Activated CD4-positive, alpha-beta T cell treated with anti-CD3 and anti-CD28 coated beads, Interleukin-10, Interleukin-2, amounts not matched to agents 100 ng/mL and 50 ng/mL, durations not matched to agents 16 hours and 8 hours (primary cell): ENCODE measurements at regions not wholly inside any gene's neighbourhood (a gene's known extent, or its start where the extent isn't known, plus 50 kb on each side); places are given as distances from the start of the nearest gene placed in this dataset.
A peak's percentile ranks its signal among the peaks of the same experiment; 100 is the strongest.
"Not testable (repeated sequence)": the region's sequence is repeated elsewhere in the genome, so short reads cannot be mapped to it uniquely, and the experiment has no call there.

Experiments used
- DNase-seq: peaks from one replicate; pipeline ENCODE4 v3.0.0-alpha.2; 2020

DNA sequence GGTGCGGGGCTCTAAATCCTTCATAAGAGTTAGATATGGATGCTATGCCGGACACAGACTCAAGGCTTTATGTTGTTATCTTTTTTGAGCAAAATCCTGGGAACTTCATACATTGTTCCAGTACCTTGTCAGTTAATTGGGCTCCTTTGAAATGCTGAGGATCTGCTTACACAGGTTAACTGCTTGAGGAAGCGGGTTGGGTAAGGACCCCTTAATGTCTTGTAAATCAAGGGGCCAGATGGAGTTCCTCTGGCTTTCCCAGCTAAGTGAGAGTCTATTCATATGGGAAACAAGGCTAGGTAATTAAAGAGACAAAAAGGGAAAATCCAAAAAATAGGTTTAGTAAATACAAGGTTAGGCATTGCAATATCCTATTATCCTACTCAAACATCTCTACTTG, 141.5 kb downstream of the OR2B2 start:
- DNase-seq = no peak

DNA sequence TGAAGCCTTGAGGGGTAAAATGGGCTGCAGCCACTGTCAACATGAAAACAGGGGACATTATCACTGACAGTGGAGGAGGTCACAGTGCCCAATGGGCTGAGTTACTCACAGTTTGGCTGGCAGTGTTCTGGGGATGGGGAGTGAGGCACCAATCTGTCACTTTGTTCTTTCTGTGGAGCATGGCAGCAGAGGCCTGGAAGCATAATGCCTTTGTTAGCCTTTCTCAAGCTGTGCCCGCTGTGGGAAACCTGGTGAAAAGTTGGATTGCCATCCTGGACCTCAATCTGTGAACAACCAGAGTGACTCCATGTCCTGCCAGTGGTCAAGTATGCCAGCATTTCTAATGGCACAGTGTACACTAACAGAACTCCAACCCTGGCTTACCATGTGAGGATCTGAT, 143.6 kb downstream of the OR2B2 start:
- DNase-seq = no peak

DNA sequence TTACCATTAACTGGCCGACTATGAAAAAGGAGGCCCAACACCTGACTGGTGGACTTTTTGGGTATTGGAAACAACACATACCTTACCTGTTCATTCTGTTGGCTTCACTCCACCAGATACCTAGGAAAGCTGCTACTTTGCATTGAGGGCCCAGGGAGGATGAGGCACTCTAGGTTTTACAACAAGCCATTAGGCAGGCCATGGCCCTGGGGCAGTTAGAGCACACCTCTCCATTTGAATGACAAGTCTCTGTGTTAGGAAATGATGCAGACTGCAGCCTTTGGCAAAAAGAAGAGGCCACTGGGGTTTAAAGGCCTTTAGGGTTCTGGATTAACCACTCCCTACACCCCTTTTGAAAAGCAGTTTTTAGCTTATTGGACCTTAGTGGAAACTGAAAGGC, 144.3 kb downstream of the OR2B2 start:
- DNase-seq = no peak

DNA sequence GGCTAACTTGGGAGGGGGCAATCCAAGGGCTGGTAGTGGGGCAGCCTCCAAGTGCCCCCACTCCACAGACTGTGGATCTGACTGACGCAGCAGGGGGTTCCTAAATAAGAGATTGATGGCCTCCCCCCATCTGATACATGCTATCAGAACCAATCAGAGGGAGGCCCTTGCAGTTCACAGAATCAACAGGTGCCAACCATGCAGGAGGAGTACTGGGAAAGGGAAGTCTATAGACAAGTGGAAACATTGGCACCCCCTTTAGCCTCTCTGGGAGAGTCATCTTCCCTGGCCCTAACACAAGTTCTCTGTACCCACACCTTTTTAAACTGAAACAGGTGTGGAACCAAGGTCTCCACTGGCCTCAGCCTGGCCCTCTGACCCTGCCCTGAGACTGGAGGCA, 145.8 kb downstream of the OR2B2 start:
- no peak for DNase-seq

DNA sequence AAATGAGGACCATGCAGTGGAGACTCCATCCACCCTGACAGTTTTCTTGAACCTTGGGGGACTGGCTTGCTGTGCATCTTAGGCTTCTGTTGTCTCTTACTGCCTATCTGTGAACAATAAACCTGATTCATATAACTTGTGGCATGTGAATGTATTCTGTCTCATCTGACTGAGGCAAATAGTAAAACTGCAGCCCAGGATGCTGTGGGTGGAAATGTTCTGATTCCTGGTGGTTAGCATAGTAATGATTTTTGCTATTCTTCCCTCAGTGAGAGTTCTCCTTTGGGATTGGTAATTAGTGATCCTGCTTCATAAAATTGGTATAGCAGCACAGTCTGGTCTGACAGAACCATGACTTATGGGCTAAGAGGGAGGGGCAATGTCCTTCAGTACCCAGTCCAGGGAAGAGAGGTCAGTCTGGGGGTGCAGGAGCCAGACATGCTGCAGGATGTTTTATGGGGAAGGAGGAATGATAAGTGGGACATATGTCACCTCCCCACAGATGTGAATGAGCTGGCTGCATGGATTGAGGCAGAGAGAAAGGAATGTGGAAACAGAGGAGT, 147.1 kb downstream of the OR2B2 start:
- no peak for DNase-seq

DNA sequence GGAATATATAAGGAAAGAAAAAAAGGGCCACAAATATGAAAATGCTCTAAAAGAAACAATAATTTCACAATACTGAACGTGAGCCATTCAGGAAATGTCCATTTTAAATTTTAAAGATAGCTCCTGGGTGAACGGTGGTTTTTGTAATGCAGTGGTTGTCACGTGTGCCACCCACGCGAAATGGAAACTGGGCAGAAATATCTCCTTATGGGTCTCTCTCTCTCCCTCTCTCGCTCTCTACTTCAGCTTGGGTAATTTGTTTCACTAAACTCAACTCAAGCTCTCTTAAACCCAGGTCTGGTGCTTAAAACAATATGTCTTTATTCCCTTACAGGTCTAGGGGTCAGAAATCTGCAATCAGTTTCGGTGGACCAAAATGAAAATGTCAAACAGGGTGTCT, 150.8 kb downstream of the OR2B2 start:
- DNase-seq = no peak

DNA sequence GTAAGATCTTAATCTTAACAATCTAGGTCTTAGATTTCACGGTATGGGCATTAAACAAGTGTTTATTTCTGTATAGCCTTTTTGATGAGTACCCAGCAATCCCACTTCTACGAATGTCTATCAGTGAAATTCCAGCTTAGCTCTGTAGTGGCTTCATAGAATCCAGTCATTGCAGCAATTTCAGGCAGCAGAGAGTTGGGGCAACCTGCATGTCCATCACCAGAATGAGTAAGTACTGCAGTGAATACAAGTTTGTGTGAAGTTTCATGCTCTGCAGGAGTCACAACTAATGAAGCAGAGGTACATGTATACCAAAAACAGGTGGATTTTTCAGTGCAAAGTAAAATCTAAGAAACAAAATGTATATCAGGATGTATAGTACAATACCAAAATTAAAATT, 151.7 kb downstream of the OR2B2 start:
- no peak for DNase-seq

DNA sequence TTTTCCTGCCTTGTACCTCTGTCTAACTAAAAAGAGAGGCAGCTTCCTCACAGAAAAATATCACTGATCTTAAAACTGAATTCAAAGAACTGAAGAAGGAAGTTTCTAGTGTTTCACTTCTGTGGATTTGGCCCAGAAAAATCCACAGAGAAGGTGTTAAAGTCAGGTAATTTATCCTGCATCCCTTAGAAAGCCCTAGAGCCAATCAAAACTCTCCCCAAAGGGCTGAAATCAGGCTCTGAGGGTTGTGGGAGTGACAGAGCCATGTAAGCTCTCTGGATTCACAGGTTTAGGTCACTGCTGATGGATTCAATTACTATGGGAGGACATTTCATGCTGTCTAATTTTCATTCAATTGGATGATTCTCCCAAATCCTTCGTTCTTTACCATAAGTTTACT, 152.3 kb downstream of the OR2B2 start:
- DNase-seq = no peak

DNA sequence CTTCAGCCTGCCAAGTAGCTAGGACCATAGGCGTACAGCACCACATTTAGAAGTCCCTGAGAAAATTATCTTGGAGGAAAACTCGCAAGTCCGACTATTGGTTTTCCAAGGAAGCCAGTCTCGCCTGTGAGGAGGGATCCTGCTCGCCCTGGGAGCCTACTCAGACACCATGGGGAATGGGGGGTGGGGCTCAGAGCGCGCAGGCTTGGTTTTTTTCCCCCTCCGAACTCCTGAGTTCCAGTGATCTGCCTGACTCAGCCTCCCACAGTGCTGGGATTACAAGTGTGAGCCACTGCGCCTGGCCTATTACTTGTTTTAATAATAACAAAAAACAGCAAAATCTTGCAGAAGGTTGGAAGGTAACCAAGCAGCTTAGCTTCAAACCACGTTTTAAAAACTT, 153.7 kb downstream of the OR2B2 start:
- DNase-seq = no peak

DNA sequence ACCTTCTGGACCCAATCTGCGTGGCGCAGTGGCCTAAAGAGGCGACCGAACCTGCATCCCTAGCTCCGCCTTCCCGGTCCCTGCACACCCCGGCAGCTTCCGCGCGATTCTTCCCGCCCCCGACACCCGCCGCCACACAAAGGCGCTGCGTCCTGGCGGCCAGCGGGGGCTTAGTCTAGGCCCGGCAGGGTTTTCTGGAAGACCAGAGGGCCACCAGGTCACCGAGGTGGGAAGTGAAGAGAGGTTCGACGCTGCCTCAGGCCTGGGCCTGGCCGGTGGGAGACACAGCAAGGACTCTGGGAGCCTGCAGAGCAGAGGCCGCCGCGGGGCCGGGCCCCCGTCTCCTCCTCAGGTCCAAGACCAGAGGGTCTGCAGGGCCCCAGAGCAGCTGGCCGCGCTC, 154.9 kb downstream of the OR2B2 start:
- DNase-seq = peak; percentile 68

DNA sequence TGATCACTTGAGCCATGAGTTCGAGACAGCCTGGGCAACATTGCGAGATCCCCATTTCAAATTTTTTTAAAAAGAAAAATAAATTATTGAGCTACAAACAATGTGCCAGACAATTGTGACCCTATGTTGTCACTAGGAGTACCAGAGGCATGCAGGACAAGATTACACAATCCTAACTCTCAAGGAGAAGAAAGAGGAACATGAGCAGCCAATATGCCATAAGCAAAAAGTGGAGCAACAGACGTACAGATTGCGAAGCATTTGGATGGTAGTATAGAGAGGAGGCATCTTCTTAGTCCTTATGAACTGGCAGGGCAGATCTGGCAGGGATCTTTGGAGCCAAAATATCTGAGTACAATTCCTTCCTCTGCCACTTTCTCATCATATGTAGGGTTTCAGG, 156.4 kb downstream of the OR2B2 start:
- DNase-seq = no peak

DNA sequence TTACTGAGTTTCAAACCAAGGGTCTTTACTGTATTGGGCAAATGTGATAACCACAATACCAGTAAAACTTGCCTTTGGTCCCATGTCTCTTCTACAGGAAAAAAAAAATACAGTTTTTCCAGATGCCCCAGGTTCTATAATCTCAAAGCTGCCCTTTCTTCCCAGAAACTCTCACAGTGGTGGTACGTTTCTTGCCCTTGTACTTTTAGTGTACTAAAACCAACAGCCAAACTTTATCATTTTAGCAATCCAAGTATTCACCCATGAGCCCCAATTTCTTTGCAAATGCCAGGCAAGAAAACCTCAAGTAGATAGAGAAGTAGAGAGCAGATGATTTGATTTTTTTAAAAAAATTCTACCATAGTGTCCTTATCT, 157.8 kb downstream of the OR2B2 start:
- no peak for DNase-seq

DNA sequence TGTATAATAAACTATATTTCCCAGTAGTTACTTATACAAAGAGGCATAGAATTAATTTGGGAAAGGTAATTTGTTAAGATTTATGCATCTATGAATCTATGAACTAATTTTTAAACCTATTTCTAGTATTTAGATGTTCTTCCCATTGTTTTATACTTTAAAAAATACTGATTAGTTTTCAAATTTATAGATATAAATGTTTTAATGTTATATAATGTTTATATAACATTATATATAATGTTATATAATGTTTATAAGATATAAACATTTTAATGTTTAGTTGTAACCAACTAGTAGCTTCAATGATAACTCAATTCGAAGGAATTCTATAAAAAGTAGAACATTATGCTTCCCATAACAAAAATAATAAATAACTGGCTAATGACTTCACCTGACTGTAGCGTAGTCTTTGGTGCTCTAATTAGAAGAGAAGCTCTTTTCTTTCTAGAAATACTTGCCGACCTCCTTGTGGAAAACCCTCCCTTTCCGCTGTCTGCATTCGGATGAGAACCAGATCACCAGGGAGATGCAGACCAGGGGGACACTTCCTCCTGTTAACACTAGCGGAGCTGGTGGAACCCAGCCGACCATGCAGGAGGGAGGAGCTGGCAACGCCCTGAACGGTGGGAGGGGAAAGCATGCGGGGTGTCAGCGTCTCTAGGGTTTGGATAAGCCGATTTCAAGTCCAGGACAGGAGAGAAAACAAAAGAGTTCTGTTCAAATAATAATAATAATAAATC, 158.4 kb downstream of the OR2B2 start:
- DNase-seq = peak; percentile 92

DNA sequence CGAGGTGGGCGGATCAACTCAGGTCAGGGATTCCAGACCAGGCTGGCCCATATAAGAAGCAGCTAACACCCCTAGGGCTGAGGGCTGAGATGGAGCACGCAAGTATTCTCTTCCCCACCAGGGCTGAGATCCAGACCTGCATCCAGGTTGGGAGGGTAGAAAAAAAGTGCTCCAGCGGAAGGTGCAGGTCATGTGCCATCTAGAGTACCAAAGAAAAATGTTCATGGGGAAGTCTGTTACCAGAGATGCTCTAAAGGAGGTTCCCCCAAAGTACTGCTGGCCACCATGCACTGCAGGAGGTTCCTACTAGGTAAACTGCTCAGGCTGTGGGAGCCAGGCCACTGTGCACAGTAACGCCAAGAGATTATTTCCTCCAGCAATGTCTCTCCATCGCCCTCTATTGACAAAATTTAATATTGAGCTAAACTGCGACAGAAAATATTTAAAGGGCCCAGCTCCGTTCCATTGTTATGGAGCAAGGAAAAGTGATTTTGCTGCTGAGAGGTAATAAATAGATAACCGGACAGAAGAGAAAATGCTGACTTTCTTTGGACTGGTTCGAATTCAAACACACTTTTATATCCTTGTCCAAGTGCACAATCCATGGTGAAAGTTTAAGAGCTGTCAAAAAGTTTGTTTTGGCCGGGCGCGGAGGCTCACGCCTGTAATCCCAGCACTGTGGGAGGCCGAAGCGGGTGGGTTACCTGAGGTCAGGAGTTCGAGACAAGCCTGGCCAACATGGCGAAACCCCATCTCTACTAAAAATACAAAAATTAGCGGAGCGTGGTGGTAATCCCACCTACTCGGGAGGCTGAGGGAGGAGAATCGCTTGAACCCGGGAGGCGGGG, 159.9 kb downstream of the OR2B2 start:
- DNase-seq = peak; percentile 85

DNA sequence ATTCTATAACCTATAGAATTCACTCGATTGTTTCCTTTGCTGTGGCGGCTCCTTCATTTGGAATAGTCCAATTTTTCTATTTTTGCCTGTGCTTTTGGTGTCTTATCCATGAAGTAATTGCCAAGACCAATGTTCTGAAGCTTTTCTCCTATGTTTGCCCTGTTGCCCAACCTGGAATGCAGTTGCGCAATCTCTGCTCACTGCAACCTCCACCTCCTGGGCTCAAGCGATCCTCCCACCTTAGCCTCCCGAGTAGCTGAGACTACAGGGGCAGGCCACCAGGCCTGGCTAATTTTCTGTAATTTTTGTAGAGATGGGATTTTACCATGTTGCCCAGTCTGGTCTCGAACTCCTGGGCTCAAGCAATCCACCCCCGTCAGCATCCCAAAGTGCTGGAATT, 163.5 kb downstream of the OR2B2 start:
- no peak for DNase-seq

DNA sequence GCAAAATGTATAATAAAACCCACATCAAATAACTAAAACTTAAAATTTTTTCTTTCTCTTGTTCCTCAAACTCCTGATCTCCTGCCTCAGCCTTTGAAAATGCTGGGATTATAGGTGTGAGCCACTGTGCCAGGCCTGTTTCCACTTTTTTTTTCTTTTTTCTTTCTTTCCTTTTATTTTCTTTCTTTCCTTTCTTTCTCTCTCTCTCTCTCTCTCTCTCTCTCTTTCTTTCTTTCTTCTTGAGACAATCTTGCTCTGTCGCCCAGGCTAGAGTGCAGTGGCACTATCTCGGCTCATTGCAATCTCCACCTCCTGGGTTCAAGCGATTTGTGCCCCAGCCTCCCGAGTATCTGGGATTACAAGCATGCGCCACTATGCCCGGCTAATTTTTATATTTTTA, 164.6 kb downstream of the OR2B2 start:
- no peak for DNase-seq

DNA sequence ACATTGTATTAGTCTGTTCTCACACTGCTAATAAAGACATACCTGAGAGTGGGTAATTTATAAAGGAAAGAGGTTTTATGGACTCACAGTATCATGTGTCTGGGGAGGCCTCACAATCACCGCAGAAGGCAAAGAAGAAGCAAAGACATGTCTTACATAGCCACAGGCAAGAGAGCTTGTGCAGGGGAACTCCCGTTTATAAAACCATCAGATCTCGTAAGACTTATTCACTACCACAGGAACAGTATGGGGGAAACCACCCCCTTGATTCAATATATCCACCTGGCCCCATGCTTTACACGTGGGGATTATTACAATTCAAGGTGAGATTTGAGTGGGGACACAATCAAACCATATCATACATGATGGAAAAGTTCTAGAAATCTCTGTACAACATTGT, 165.3 kb downstream of the OR2B2 start:
- not testable (repeated sequence) for DNase-seq

DNA sequence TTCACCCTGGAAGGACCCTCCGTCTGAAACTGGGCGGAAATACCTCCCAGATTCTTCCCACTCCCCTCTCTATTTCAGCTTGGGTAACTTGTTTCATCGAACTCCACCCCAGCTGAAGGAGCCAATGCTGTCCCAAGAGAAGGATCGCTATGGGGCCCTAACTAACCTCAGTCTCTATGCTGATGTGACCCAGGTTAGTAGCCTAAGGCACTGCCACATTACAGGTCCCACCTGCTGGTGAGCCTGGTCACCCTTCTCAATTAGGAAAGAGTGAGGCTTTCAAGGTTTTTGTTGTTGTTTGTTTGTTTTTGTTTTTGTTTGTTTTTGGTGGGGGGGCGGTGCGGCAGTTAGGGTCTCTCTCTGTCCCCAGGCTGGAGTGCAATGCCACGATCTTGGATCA, 168.4 kb downstream of the OR2B2 start:
- no peak for DNase-seq

DNA sequence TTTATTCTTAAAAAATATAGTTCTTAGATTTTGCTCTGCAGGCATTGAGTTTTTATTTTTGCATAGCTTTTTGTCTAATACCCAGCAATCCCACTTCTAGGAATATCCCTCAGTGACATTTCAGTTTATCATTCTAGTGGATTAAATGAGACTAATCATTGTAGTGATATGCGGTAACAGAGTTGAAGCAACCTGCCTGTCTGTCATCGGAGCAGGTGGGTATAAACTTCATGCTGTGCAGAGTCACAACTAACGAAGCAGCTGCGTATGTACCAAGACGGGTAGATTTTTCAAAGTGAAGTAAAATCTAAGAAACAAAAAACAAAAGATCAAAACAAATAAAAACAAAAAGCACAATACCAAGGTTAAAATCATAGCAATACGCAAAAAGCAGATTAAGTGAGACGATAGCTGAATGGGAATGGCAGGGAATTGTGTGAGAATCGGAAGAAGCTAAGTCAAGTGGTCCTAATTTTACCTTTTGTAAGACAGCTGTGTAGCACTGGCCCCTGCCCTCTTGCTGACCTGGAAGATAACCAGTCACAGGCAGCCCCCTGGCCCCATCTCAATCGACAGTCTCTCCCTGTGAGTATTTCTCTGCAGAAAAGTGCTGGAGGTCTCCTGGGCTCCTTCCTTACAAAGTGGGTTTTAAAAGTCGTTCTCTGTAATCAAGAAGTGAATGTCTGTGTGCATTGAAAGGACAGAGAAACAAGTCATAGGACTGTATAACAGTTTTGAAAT, 169.2 kb downstream of the OR2B2 start:
- DNase-seq = no peak

DNA sequence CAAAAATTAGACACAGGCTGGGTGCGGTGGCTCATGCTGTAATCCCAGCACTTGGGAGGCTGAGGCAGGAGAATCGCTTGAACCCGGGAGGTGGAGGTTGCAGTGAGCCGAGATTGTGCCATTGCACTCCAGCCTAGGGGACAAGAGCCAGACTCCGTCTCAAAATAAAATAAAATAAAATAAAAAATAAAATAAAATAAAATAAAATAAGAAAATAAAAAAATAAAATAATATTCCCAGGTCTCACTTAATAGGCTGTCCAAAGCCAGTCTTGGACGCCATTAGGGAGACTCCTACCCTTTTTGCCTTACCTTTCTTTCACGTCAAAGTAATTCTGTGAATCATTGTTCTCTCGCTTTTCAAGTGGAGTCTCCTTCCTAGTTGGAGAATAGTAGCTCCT, 172.3 kb downstream of the OR2B2 start:
- not testable (repeated sequence) for DNase-seq

DNA sequence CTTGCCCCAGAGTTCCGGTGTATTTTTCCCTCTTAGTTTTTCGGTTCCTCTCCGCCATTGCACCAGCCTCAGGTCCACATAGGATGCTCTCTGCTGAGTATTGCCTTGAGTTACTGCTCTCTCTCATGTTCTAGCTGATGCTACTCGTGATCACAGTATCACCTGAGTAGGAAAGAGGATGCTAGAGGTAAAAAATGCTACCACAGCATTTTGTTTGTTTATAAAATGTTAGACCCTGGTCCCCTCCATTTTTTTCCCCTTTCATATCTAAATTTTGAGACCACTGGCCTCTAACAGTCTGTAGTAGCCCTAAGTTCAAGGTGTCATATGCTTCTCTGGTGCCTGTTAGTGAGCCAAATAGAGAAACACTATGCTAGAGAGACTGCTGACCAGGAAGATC, 175.5 kb downstream of the OR2B2 start:
- DNase-seq = no peak

DNA sequence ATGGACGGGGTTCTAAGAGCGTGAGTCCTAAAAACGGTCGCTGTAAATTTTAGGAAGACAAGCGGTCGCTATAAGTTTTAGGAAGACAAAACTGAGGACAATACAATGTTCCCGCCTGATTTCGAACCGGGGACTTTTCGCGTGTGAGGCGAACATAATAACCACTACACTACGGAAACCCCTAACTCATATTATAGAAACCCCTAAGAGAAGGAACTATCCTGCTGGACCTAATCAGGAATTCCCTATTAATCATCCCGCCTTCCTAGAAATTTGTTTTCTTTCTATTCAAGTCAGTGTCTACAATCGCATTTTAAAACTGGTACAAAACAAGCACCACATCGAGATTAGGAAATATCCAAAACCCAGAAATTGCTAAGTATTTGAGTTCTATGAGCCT, 183.8 kb downstream of the OR2B2 start:
- DNase-seq = no peak

DNA sequence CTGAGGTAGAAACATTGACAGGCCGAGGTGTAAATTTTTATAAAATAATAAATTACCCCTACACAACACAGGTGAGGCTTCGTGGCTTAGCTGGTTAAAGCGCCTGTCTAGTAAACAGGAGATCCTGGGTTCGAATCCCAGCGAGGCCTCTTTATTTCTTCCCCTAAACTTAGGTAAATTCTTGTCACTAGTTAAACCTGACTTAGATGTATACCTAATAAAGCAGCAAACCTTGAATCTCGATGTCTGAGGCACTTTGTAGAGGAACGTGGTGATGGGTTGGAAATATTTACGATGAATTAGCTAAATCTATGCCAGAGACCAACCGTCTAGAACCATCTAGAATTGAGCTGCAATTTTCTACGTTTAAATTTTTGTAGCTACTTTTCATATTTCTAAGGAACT, 185.6 kb downstream of the OR2B2 start:
- DNase-seq = peak; percentile 80
